CD4-positive, CD25-positive, alpha-beta regulatory T cell (primary cell): ENCODE measurements at regions not wholly inside any gene's neighbourhood (a gene's known extent, or its start where the extent isn't known, plus 50 kb on each side); places are given as distances from the start of the nearest gene placed in this dataset.

ENCODE experiments used
- ATAC-seq, 2 donors: fragments of 150-1000 bp; cut with Tn5 transposase; one replicate each; pipeline ENCODE4 v1.10.0; 2021; ENCODE audit warnings: low read depth in 2 of 2, moderate number of reproducible peaks in 2 of 2, moderate library complexity in 1 of 2
- DNase-seq, 3 donors: peaks; one replicate each; pipeline versions ENCODE4 v3.0.0 to v3.0.0-alpha.2; 2012 to 2022; ENCODE audit warnings: mixed read lengths in 1 of 3
- H3K27ac ChIP-seq: one replicate; pipeline ENCODE4 v1.7.0; 2013; ENCODE audit warnings: mild to moderate bottlenecking, low read length; ENCODE audit not compliant: insufficient read depth, poor library complexity, severe bottlenecking
- H3K27me3 ChIP-seq: one replicate; pipeline ENCODE4 v1.7.0; 2013; ENCODE audit warnings: low read length; ENCODE audit not compliant: control insufficient read depth, insufficient read depth
- H3K36me3 ChIP-seq: one replicate; pipeline ENCODE4 v1.7.0; 2013; ENCODE audit warnings: mild to moderate bottlenecking, low read length, moderate library complexity; ENCODE audit not compliant: control insufficient read depth, insufficient read depth
- H3K4me1 ChIP-seq: 2 replicates; pipeline ENCODE4 v1.7.0; 2013; ENCODE audit warnings: mild to moderate bottlenecking, low read length; ENCODE audit not compliant: insufficient read depth, control insufficient read depth, poor library complexity, severe bottlenecking
- H3K4me3 ChIP-seq: one replicate; pipeline ENCODE4 v1.7.0; 2013; ENCODE audit warnings: low read depth, mild to moderate bottlenecking, low read length, moderate library complexity
- H3K9me3 ChIP-seq, 2 experiments: 1 replicate in 1 of 2; 2 replicates in 1 of 2; pipeline ENCODE4 v1.7.0; 2013; ENCODE audit warnings: low read length in 2 of 2, mild to moderate bottlenecking in 1 of 2, moderate library complexity in 1 of 2; ENCODE audit not compliant: control insufficient read depth in 2 of 2
- H3K27ac Mint-ChIP-seq, 3 donors: one replicate each; pipeline ENCODE4 v1.8.0; 2020 to 2022; ENCODE audit warnings: mild to moderate bottlenecking in 3 of 3, mixed read lengths in 3 of 3, moderate library complexity in 2 of 3
- H3K27me3 Mint-ChIP-seq: one replicate; pipeline ENCODE4 v1.8.0; 2022; ENCODE audit warnings: mild to moderate bottlenecking, mixed read lengths
- H3K36me3 Mint-ChIP-seq: one replicate; pipeline ENCODE4 v1.8.0; 2020; ENCODE audit warnings: mixed read lengths
- H3K4me1 Mint-ChIP-seq, 4 donors: one replicate each; pipeline ENCODE4 v1.8.0; 2020 to 2022; ENCODE audit warnings: mixed read lengths in 4 of 4, mild to moderate bottlenecking in 1 of 4
- H3K4me3 Mint-ChIP-seq, 4 donors: one replicate each; pipeline ENCODE4 v1.8.0; 2020 to 2022; ENCODE audit warnings: mild to moderate bottlenecking in 4 of 4, mixed read lengths in 4 of 4, moderate library complexity in 3 of 4
- H3K9me3 Mint-ChIP-seq, 7 donors: one replicate each; pipeline ENCODE4 v1.8.0; 2020 to 2022; ENCODE audit warnings: mixed read lengths in 7 of 7, mild to moderate bottlenecking in 3 of 7, moderate library complexity in 2 of 7

DNA sequence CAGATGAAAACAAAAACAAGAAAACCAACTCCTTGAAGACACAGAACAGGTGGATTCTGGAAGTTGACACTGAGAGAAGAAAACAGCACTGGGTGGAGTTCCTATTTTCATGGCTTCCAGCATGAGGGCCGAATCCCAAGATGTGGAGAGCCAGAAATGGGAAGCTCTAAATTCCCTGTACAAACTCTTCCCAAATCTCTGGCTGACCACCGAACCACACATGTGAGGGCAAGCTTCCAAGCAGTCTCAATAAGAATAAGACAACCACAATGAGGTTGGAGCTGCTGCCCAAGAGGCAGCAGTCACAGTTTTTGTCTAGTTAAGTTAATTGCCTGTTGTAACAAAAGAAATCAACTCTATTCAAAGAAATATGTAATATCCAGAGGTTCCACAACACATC, 339.3 kb upstream of the SLC30A5 start:
- H3K36me3 ChIP-seq, result no peaks in the 10 kb centered on the region
- no peaks in the 10 kb centered on the region for H3K4me1 ChIP-seq
- DNase-seq, result no peak
- no peak overlapping the region for H3K4me3 ChIP-seq
- H3K9me3 Mint-ChIP-seq, result peaks cover 0 to 8% (median 0%) of the 10 kb centered on the region in 7 donors
- H3K4me1 Mint-ChIP-seq, result peaks cover 0 to 2% (median 0%) of the 10 kb centered on the region in 4 donors
- no peaks in the 10 kb centered on the region for H3K36me3 Mint-ChIP-seq
- H3K27me3 ChIP-seq, result peaks cover 2% of the 10 kb centered on the region
- no peak overlapping the region for H3K27ac Mint-ChIP-seq
- no peak overlapping the region for H3K27ac ChIP-seq
- H3K27me3 Mint-ChIP-seq, result peaks cover 37% of the 10 kb centered on the region
- no peak overlapping the region for H3K4me3 Mint-ChIP-seq
- no peak for ATAC-seq
- no peaks in the 10 kb centered on the region for H3K9me3 ChIP-seq

DNA sequence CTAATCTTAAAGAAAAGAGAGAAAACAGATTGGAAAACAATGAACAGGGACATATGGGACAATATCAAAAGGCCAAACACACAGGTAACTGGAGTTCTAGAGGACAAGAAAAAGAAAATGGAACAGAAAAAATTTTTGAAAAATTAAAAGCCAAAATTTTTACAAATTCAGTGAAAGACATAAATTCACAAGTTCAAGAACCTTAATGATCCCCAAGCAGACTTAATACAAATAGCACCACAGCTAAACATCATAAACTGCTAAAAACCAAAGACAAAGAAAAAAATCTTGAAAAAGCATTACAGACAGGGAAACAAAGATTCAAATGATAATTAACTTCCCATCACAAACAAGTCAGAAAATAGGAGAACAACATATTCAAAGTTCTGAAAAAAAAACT, 338.5 kb upstream of the SLC30A5 start:
- H3K4me3 ChIP-seq, result no peak overlapping the region
- Mint-ChIP-seq H3K27me3 (peaks cover 32% of the 10 kb centered on the region), H3K36me3 (no peaks in the 10 kb centered on the region), H3K4me1 (no peaks in the 10 kb centered on the region), H3K4me3 (no peak overlapping the region), H3K9me3 (peaks cover 0 to 6% (median 0%) of the 10 kb centered on the region in 7 donors), H3K27ac (no peak overlapping the region)
- H3K36me3 ChIP-seq, result no peaks in the 10 kb centered on the region
- no peaks in the 10 kb centered on the region for H3K9me3 ChIP-seq
- peaks cover 2% of the 10 kb centered on the region for H3K27me3 ChIP-seq
- no peak for DNase-seq
- no peaks in the 10 kb centered on the region for H3K4me1 ChIP-seq
- no peak for ATAC-seq
- H3K27ac ChIP-seq, result no peak overlapping the region

DNA sequence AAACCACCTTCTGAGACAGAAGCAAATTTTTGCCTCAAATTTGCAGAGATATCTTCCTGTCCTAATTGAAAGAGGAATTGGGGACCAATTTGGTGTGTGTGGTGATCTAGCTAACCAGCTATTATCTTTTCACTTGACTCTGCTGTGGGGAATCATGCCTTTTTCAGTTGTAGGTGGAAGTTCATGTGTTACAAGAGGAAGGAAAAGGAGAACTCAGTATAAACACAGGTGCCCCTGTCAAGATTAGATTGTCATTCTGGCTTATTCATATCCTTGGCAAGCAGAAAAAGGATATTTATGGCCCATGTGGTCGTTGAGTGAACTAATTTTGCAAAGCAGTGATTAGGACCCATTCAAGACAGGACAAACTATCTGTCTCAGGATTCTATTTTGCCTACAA, 336.8 kb upstream of the SLC30A5 start:
- Mint-ChIP-seq H3K4me3 (no peak overlapping the region), H3K27ac (no peak overlapping the region), H3K36me3 (no peaks in the 10 kb centered on the region), H3K4me1 (no peaks in the 10 kb centered on the region), H3K9me3 (peaks cover 0 to 5% (median 0%) of the 10 kb centered on the region in 7 donors), H3K27me3 (peaks cover 21% of the 10 kb centered on the region)
- no peak for ATAC-seq
- no peaks in the 10 kb centered on the region for H3K36me3 ChIP-seq
- no peak overlapping the region for H3K4me3 ChIP-seq
- H3K27ac ChIP-seq, result no peak overlapping the region
- DNase-seq, result no peak
- H3K27me3 ChIP-seq, result no peaks in the 10 kb centered on the region
- no peaks in the 10 kb centered on the region for H3K9me3 ChIP-seq
- H3K4me1 ChIP-seq, result no peaks in the 10 kb centered on the region

DNA sequence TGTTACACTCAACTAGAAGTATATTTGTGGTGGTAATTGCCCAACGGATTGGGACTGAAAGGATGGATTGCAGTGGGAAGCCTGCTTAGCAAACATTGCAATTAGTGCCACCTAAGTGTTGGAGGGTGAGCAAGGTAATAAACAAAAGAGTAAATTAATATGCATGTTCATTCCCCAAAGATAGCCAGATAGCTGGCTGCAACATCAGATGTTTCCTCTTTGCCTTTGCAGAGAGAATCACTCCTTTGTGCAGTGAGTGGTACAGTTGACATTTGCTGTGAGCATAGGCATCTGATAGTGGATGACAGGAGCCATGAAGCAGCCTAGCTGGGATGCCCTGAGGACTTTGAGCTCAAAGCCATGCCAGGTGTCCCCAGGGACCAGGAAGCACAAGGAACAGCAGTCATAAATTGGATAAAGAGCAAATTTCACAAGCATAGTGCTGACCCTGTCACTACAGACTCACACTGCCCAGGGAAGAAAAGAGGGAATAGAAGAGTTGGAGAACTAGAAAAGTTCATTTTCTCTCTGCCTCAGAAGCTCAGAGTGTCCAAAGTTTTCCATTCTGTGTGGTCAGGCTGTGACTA, 336.1 kb upstream of the SLC30A5 start:
- no peaks in the 10 kb centered on the region for H3K4me1 ChIP-seq
- peaks cover 21% of the 10 kb centered on the region for H3K27me3 Mint-ChIP-seq
- no peak for ATAC-seq
- no peaks in the 10 kb centered on the region for H3K4me1 Mint-ChIP-seq
- DNase-seq, result no peak
- no peaks in the 10 kb centered on the region for H3K27me3 ChIP-seq
- H3K36me3 ChIP-seq, result no peaks in the 10 kb centered on the region
- no peaks in the 10 kb centered on the region for H3K36me3 Mint-ChIP-seq
- H3K27ac Mint-ChIP-seq, result no peak overlapping the region
- no peak overlapping the region for H3K4me3 Mint-ChIP-seq
- peaks cover 0 to 5% (median 0%) of the 10 kb centered on the region in 7 donors for H3K9me3 Mint-ChIP-seq
- no peak overlapping the region for H3K27ac ChIP-seq
- H3K9me3 ChIP-seq, result no peaks in the 10 kb centered on the region
- H3K4me3 ChIP-seq, result no peak overlapping the region

DNA sequence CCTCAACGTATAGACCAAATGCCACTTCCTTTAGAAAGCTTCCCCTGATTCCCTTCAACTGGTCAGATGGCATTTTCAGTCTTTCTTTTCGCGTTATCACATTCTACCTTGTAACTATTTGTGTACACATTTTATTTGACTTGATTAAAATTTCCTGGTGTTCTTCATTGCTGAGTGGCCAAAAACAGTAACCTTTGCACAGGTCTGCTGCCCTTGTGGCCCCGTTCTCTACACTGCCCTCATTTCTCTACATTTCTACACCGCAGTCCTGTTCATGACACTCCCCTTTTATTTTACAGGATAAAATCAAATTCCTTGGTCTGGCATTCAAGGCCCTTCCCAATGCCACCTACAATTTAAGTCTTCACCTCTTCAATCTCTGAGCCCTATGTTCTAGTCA, 334.2 kb upstream of the SLC30A5 start:
- H3K27me3 Mint-ChIP-seq, result peaks cover 16% of the 10 kb centered on the region
- no peak for DNase-seq
- no peak overlapping the region for H3K4me3 Mint-ChIP-seq
- H3K27ac ChIP-seq, result no peak overlapping the region
- ATAC-seq, result no peak
- H3K36me3 Mint-ChIP-seq, result no peaks in the 10 kb centered on the region
- H3K4me3 ChIP-seq, result no peak overlapping the region
- H3K27ac Mint-ChIP-seq, result no peak overlapping the region
- no peaks in the 10 kb centered on the region for H3K27me3 ChIP-seq
- H3K4me1 Mint-ChIP-seq, result no peaks in the 10 kb centered on the region
- no peaks in the 10 kb centered on the region for H3K4me1 ChIP-seq
- H3K36me3 ChIP-seq, result no peaks in the 10 kb centered on the region
- H3K9me3 Mint-ChIP-seq, result peaks cover 0 to 5% (median 0%) of the 10 kb centered on the region in 7 donors
- no peaks in the 10 kb centered on the region for H3K9me3 ChIP-seq

DNA sequence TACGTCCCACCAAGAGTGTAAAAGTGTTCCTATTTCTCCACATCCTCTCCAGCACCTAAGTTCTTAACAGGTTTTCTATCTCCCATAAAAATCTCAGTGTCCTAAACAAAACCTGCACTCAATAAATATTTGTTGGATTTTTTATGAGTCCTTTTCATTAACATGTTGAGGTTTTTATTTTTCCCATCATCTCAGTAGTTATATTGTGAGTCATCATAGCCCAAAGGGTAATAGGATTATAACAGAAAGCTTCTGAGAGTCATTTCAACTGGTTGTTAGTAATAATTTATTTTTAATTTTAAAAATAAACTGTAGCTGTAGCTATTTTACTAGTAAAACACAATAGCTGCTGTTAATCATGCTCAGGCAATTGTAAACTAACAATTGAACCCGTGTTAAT, 331.6 kb upstream of the SLC30A5 start:
- no peak overlapping the region for H3K27ac Mint-ChIP-seq
- ATAC-seq (no peak), DNase-seq (no peak)
- Histone ChIP-seq H3K9me3 (no peaks in the 10 kb centered on the region), H3K27me3 (no peaks in the 10 kb centered on the region), H3K36me3 (no peaks in the 10 kb centered on the region), H3K4me3 (no peak overlapping the region), H3K27ac (no peak overlapping the region), H3K4me1 (no peaks in the 10 kb centered on the region)
- H3K27me3 Mint-ChIP-seq, result peaks cover 14% of the 10 kb centered on the region
- peaks cover 0 to 3% (median 0%) of the 10 kb centered on the region in 7 donors for H3K9me3 Mint-ChIP-seq
- H3K36me3 Mint-ChIP-seq, result no peaks in the 10 kb centered on the region
- H3K4me1 Mint-ChIP-seq, result no peaks in the 10 kb centered on the region
- no peak overlapping the region for H3K4me3 Mint-ChIP-seq

DNA sequence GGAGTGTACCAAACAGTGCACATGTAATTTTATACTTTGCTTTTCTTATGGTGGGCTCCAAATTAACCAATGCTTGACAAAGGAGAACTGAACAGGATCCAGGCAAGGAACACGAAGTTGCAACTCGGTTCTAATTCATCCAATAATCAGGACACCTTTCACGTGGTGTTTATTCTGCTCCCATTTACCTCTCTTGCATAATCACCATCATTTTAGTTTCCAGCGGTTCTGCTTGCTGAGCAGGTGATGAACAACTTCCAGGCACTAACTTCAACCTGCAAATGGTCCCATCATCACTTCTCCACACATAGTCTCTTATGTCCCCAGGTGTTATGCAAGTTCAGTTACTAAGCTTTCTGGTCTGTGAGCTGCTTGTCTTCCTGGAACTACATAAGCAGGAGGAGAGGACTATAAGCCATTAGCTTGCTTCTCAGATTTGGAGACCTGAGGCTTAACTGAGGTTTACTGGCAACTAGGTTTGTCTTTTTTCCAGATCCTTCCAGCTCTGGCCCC, 326.8 kb upstream of the SLC30A5 start:
- no peak for DNase-seq

DNA sequence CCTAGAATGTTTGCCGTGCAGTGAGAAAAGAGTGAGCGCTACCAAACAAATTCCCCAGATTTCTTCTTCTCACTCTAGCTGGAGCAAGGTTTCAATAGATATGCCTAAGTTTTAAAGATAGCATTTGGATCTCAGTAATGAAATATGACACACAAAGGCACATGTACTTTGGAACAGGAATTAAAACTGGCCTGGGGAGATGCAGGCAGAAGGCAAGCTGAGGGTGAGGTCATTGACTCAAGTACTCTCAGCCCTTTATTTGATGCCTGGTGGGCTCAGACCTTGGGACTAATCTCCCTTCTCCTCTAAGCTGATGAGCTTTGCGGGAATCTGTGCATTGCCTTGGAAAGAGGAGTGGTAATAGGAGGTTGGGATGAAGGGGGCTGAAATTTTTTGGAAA, 323.3 kb upstream of the SLC30A5 start:
- H3K36me3 ChIP-seq, result no peaks in the 10 kb centered on the region
- H3K4me1 ChIP-seq, result no peaks in the 10 kb centered on the region
- Mint-ChIP-seq H3K27me3 (peaks cover 7% of the 10 kb centered on the region), H3K4me1 (no peaks in the 10 kb centered on the region), H3K36me3 (no peaks in the 10 kb centered on the region), H3K27ac (no peak overlapping the region), H3K4me3 (no peak overlapping the region), H3K9me3 (peaks cover 0 to 2% (median 0%) of the 10 kb centered on the region in 7 donors)
- DNase-seq, result no peak
- H3K27me3 ChIP-seq, result peaks cover 2% of the 10 kb centered on the region
- no peak for ATAC-seq
- no peak overlapping the region for H3K27ac ChIP-seq
- H3K9me3 ChIP-seq, result no peaks in the 10 kb centered on the region
- no peak overlapping the region for H3K4me3 ChIP-seq

More for the DNA sequence above, 326.8 kb upstream of the SLC30A5 start:
- ATAC-seq, result no peak
- Histone ChIP-seq H3K27ac (no peak overlapping the region), H3K4me1 (no peaks in the 10 kb centered on the region), H3K27me3 (peaks cover 2% of the 10 kb centered on the region), H3K36me3 (no peaks in the 10 kb centered on the region), H3K4me3 (no peak overlapping the region), H3K9me3 (no peaks in the 10 kb centered on the region)
- H3K4me3 Mint-ChIP-seq, result no peak overlapping the region
- peaks cover 9% of the 10 kb centered on the region for H3K27me3 Mint-ChIP-seq
- H3K9me3 Mint-ChIP-seq, result no peaks in the 10 kb centered on the region
- no peaks in the 10 kb centered on the region for H3K36me3 Mint-ChIP-seq
- H3K27ac Mint-ChIP-seq, result no peak overlapping the region
- no peaks in the 10 kb centered on the region for H3K4me1 Mint-ChIP-seq
